GM12873 (cell line): ENCODE measurements at regions not wholly inside any gene's neighbourhood (a gene's known extent, or its start where the extent isn't known, plus 50 kb on each side); places are given as distances from the start of the nearest gene placed in this dataset.

ENCODE experiments used
- TF ChIP-seq, protein P1 (sequence below): IDR thresholded peaks from 2 replicates; pipeline ENCODE4 v1.5.1; 2012; ENCODE audit warnings: low read depth, mild to moderate bottlenecking, moderate library complexity, low read length, control low read depth; ENCODE audit not compliant: insufficient read depth; ENCODE audit errors: missing control alignments

DNA sequence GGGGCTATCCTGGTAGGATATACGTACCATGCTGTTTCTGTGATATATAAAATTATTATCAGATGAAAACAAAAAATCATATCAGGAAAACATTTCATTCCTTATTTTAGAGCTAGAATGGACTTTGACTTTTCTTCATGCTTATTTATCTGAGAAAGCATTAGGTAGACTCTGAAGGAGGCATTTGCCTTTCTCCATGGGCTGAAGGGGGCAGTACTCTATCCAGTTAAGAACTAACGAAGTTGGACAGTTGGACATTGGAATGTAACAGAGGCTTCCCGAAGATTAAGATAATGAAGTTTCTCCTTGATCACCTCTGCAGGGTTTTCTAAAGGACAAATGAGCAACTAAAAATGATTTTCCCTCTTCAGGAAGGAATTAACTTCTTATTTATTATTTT, 233.9 kb downstream of the SAMD5 start:
- TF ChIP-seq, protein P1, sequence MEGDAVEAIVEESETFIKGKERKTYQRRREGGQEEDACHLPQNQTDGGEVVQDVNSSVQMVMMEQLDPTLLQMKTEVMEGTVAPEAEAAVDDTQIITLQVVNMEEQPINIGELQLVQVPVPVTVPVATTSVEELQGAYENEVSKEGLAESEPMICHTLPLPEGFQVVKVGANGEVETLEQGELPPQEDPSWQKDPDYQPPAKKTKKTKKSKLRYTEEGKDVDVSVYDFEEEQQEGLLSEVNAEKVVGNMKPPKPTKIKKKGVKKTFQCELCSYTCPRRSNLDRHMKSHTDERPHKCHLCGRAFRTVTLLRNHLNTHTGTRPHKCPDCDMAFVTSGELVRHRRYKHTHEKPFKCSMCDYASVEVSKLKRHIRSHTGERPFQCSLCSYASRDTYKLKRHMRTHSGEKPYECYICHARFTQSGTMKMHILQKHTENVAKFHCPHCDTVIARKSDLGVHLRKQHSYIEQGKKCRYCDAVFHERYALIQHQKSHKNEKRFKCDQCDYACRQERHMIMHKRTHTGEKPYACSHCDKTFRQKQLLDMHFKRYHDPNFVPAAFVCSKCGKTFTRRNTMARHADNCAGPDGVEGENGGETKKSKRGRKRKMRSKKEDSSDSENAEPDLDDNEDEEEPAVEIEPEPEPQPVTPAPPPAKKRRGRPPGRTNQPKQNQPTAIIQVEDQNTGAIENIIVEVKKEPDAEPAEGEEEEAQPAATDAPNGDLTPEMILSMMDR, result no peak

DNA sequence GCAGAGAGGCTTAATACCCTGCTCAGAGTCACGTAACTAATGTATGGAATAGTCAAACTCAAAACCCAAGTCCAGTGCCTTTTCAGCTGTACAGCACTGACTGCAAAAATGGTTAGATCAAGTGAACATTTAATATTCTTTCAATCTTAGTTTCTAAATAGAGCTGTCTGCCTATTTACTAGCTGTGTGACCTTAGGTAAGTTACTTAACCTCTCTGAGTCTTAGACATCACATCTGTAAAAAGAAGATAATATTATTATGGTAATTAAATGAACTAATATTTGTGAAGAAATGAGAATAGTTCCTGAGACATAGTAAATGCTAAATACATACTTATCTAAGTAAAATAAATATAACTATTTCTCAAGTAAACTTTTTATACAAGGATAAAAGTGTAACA, 235.5 kb downstream of the SAMD5 start:
- TF ChIP-seq, protein P1, result no peak

DNA sequence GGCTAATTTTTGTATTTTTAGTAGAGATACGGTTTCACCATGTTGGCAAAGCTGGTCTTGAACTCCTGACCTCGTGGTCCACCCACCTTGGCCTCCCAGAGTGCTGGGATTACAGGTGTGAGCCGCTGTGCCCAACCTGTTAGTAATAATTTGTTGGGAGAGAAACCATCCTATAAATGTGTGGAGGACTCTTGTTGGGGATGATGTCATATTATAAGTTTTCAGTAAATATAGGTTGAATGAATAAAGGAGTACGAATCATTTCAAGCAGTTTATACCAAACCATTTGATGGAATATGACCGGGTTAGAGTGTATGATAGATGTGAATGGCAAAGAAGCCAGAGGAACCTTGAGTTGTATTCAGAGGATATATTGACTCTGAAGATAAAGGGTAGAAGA, 240.8 kb downstream of the SAMD5 start:
- TF ChIP-seq, protein P1, result no peak

DNA sequence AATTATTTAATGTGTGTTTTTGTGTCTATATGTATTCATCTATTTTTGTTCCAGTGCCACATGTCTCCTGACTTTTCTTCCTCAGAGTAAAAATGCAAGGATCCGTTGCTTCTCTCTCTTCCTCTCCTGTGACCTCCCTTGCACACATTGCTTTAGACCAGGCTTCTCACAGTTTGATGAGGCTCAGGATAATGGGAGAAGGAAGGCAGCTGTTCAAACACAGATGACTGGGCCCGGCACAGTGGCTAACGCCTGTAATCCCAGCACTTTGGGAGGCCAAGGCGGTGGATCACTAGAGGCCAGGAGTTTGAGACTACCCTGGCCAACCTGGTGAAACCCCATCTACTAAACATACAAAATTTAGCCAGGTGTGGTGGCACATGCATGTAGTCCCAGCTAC, 241.9 kb downstream of the SAMD5 start:
- TF ChIP-seq, protein P1, result no peak

DNA sequence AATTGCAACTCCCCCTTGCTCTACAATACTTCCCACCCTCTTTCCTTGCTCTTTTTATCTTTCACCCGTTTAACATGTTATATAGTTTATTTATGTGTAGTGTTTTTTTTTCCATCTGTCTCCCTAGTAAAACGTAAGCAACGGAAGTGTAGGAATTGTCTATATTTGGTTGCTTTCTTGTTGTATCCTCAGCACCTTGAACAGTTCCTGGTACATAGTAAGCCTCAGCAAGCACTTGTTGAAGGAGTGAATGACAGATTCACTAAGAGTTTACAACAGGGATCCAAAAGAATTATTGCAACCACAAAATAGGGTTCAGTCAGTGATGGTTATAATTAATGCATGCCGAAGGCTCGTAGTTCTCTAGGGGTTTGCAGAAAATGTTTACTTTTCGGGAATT, 242.7 kb downstream of the SAMD5 start:
- TF ChIP-seq, protein P1, result no peak

DNA sequence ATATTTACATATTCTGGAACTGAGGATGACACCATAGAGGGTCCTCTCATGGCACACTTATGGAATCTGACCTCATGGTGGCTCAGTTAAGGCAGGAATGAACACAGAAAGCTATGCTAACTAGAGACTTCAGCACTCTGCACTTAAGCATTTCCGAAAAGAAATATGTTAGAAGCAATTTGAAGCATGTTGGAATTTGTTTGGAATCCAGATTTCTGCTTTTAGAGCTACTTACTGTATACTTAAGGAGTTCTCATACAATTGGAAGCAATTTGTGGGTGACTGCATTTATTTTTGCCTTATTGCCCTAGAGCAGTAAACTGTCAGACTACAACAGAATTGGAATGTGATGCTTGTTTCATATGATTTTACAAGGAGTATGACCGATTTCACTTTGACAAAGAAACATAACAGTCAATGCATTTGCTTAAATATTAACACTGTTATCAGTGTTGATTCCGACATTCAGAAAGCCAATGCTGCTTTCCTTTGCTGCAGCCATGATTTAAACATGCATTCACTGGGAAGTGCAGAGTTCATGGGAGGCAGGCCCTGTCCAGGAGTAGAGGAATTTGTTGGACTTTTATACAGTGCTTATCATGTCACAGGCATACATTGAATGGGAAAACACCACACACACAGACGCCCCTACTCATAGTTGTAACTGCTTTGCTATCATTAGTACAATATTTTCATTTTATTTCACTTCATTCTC, 244.4 kb downstream of the SAMD5 start:
- TF ChIP-seq, protein P1, result no peak

DNA sequence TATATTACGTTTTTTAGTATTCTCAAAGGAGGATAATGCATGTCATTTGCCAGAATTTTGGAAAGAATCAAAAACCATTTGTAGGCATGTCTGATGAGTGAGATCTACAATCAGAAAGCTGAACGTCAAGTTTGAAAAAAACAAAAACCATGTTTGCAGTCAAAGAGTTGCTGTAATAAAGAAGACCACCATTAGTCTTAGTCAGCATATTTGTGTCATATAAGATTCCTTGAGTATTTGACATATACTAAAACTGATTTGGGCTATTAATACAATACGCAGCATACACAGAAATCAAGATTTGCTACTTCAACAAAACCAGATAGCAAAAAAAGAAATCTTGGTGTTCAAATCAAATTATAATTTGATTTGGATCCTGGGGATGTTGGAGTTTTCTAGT, 247.5 kb downstream of the SAMD5 start:
- TF ChIP-seq, protein P1, result no peak

DNA sequence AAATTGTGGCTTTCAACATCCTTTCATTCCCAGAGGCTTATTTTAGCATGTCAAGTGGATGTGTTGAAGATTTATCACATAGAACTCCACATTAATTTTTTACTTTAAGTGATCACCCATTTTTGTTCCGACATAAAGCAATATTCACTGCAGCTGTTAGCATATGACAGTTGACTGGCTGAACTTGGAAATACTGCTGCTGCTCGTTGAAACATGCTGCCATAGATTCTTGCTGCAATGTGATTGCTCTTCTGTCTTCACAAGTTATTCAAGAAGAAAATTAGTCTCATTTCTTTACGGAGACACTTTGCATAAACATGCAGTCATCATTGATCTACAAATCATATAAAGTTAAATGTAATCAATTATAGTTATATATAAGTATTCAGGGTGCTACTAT, 248.4 kb downstream of the SAMD5 start:
- TF ChIP-seq, protein P1, result no peak
